ENCODE measurements at regions not wholly inside any gene's neighbourhood (a gene's known extent, or its start where the extent isn't known, plus 50 kb on each side); places are given as distances from the start of the nearest gene placed in this dataset.

DNA sequence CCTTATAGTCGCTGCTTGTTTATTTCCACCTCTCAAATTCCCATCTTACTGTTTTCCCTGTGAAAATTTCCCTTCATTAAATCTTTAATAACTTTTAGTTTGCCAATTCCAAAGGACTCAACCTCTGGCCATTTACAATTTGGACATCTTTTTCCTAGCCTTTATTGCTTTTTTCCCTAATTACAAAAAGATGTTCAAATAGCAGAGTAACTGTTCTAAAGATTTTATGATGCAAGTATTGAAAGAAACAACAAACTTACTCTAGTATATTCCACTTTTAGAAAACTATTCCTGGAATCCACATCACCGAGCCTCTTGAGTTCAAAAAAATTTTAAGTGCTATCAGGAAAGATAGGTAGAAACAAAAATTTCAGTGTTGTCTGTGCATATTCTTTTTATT is 174.1 kb upstream of the UBE2E2 start:
- no peak for DNase-seq

- DNase-seq: peak in 1 of 4 experiments; percentile 5
These were observed 167.0 kb upstream of the UBE2E2 start for GRCh38 chr3:23035927-23036640.

DNA sequence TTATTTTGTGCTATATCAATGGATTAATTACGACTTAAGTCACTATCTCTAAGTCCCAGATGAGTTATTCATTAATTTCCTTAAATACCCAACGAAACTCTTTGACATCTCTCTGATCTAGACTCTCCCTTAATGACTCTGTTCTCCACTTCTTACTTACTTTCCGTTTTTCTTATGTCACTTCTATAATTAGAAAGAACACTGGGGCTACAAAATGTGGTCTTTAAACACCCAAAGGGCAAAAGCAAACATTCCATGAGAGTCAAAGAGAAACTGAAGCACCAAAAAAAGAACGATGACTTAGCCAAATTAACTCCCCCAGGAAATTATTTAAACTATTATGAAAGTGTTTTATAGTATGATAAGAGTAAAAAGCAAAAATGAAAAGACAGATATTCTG is 166.4 kb upstream of the UBE2E2 start:
- no peak for DNase-seq

DNA sequence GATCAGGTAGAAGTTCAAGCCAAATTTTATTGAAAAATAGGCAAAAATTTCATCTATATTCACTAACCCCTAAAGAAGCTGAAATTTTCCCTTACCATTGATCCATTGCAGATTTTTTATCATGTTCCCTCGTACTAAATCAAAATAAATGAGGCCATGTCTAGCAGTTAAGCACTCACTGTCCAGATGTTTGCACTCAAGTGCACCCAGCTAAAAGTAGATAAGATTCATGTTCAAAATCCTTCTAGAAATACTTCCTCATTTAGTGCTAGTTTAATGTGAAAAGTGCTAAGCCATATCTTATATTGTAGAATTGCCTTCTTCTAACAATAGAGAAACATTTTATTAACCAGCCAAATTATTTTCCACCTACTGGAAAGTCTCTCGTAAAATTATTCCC is 164.7 kb upstream of the UBE2E2 start:
- DNase-seq: no peak

- no peak for DNase-seq
These were observed 161.0 kb upstream of the UBE2E2 start for GRCh38 chr3:23041918-23042696.

GRCh38 chr3:23044463-23044862 is 158.7 kb upstream of the UBE2E2 start:
- no peak for DNase-seq

- DNase-seq: no peak
These were observed 156.6 kb upstream of the UBE2E2 start for GRCh38 chr3:23046536-23046935.

DNA sequence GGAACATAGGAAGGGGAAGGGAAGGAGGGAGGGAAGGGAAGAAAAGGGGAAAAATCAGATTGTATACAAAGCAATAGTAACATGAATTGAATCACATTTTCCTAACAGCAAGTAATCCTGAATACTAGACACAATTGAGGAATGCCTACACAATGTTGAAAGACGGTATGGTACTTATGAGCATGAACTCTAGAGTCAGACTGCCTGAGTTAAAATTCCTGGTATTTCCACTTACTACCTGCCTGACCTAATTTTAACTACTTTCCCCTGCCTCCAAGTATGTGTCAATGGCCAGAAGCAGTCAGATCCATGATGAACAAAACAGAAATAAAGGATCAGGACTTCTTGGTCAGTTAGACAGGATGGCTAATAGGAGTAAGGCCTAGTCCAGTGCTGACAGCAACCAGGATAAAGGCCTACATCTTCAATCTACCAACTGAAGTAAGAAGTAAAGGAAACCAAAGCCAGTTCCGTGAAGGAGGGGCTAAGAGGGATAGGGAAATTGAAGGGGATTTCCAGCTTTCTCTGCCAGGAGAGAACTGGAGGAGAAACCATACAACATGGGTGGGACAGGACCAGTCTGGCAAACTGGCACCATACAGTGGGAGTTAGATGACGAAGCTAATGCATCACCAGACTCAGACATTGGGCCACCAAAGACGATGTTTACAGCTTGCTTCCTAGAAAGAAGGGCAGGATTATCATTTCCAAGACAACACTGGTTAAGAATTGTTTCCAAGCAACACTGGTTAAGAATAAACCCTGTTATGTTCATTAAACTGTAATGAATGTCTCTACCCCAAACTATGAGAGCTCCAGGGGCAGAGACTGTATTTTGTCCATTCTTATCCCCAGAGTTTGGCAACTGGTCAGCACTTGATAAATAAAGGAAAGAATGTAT is 151.6 kb upstream of the UBE2E2 start:
- no peak for DNase-seq

DNA sequence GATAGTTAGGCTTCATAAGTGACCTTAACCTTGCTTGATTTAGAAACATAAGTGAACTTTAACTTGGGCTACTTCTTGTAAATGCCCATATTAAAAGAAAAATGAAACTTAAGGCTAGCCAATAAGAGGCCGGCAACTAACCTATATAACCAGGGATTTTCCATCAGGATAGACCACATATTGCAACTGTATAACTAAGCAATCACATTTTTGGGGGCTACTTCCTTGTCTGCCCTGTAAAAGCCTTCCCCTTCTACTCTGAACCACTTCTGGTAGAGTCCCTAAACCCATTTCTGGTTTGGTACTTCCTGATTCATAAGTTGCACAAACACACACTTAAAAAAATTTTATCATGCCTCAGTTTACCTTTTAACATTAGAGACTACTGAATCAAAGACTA is 150.9 kb upstream of the UBE2E2 start:
- DNase-seq: no peak

DNA sequence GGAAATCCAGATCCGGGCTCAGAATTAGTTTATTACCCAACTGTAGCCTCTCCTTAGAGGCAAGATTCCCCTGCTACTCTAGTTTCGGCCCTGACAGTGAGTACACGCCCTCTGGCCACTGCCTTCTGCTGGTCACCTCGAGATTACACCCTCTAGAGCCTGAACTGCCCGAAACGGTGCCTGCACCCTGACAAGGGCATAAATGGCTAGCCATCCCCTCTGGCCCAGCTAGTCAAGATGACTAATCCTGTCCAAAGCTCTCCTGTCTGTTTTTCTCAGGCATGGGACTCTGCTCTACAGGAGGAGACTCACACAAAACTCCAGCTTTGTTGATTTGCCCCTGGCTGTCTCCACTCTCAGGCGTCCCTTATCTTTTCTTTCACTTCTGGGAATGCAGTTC is 150.5 kb upstream of the UBE2E2 start:
- DNase-seq: no peak

GRCh38 chr3:23055733-23056376 is 147.3 kb upstream of the UBE2E2 start:
- no peak for DNase-seq

- no peak for DNase-seq
These were observed 140.5 kb upstream of the UBE2E2 start for GRCh38 chr3:23062582-23062981.

GRCh38 chr3:23062982-23063381 is 140.1 kb upstream of the UBE2E2 start:
- DNase-seq: no peak

DNA sequence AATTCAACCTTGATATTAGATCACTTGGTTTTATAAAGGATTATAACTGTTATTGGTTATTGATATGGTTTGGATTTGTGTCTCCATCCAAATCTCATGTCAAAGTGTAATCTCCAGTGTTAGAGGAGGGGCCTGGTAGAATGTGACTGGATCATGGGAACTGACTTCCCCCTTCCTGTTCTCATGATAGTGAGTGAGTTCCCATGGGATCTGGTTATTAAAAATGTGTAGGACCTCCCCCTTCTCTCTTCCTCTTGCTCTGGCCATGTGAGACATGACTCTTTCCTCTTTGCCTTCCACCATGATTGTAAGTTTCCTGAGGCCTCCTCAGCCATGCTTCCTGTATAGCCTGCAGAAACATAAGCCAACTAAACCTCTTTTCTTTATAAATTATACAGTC is 136.0 kb upstream of the UBE2E2 start:
- no peak for DNase-seq

GRCh38 chr3:23068016-23068728 is 135.0 kb upstream of the UBE2E2 start:
- no peak for DNase-seq

DNA sequence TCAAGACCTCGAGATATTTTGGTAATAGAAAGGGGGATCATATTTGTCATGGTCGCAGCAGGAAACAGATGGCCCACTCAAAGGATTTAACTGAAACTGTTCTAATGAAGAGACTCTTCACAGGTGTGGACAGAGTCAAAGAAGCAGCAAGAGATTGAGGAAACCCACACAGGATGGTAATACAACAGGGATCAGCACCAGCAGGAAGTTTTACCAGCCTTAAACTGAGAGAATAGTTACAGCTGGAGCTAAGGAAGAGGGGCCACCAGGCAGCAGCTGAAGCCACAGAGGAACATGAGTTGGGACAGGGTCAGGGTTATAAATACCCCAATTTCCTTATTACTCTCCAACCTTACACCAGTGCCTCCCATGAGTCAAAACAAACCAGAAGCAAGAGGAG is 131.8 kb upstream of the UBE2E2 start:
- DNase-seq: no peak

DNA sequence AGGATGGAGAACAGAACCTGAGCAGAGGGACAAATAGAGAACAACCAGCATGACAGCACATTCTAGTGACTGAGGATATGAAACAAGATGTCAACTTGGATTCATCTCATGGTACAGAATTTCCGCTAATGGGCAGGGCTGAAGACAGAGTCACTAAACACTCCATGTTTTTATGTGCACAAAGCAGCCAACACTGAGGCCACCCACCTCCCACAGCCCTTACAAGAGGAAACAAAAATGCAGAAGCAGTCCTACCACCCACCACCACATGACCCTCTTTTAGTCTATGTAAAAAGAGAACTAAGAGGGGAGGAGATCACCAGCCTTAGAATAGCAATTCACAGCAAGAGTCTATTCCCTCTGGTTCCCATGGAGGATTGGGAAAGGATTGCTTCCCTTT is 131.4 kb upstream of the UBE2E2 start:
- no peak for DNase-seq

GRCh38 chr3:23072693-23073092 is 130.4 kb upstream of the UBE2E2 start:
- no peak for DNase-seq

DNA sequence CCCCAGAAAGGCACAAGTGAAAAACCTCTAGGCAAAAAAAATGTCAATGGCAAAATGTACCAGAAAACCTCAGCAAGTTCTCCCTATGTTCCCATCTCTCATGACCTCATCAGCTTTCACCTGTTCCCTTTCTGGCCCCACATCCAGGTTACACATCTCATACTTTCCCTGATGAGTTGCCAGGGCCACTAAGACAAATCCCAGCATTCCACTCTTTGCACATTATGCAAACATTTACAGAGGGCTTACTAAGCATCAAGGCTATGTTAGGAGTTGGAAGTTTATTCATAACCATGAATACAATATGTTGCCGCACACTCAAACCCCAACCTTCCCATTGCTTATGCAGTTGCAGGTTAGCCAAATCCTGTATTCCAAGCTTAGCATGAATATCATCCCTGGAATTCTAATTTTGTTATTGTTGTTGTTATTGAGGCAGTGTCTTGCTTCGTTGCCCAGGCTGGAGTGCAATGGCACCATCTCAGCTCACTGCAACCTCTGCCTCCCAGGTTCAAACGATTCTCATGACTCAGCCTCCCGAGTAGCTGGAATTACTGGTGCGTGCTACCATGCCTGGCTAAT is 129.3 kb upstream of the UBE2E2 start:
- no peak for DNase-seq

- no peak for DNase-seq
These were observed 127.6 kb upstream of the UBE2E2 start for GRCh38 chr3:23075496-23075895.

DNA sequence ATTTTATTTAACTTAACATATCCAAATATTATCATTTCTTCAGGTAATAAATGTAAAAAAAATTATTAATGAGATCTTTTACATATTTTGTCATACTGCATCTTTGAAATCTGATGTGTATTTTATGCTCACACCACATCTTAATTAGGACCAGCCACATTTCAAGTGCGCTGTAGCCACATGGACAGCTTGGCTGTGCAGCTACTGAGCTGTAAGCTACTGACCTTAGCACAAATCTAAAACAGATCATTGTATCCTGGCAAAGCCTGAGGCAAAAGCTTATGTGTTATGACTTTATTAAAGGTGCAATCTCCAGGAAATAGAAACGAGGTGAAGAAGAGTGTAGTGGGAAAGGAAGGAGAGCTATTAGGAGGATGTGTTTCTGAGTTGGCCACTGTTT is 126.7 kb upstream of the UBE2E2 start:
- no peak for DNase-seq

GRCh38 chr3:23077126-23077525 is 126.0 kb upstream of the UBE2E2 start:
- DNase-seq: no peak
